ENCODE measurements at regions not wholly inside any gene's neighbourhood (a gene's known extent, or its start where the extent isn't known, plus 50 kb on each side); places are given as distances from the start of the nearest gene placed in this dataset.
A peak's percentile ranks its signal among the peaks of the same experiment; 100 is the strongest.

- TF ChIP-seq CREB5 (CRISPR knock-in tag; IDR thresholded peaks at IDR 0.05; ENCODE audit: low read depth) (no peak), BACH2 (CRISPR knock-in tag; IDR thresholded peaks at IDR 0.05; ENCODE audit: borderline replicate concordance) (no peak), ZNF565 (CRISPR knock-in tag; conservative IDR thresholded peaks at IDR 0.05; ENCODE audit: low read depth) (no peak)
Observed at GRCh38 chr4:67333664-67334063, 211.6 kb downstream of the CENPC start (continued).

GRCh38 chr4:67332627-67333026, 212.7 kb downstream of the CENPC start:
- TF ChIP-seq PPARA (CRISPR knock-in tag; IDR thresholded peaks at IDR 0.05; ENCODE audit: borderline replicate concordance): no peak
- TF ChIP-seq CREB5 (CRISPR knock-in tag; IDR thresholded peaks at IDR 0.05; ENCODE audit: low read depth): no peak
- TF ChIP-seq ZNF8 (CRISPR knock-in tag; IDR thresholded peaks at IDR 0.05): no peak
- TF ChIP-seq ISL1 (CRISPR knock-in tag; IDR thresholded peaks at IDR 0.05): no peak
- TF ChIP-seq ZFP3 (CRISPR knock-in tag; IDR thresholded peaks at IDR 0.05): no peak
- no peak for TF ChIP-seq ARNTL (CRISPR knock-in tag; IDR thresholded peaks at IDR 0.05; ENCODE audit: borderline replicate concordance, low read depth)
- TF ChIP-seq CSRNP3 (CRISPR knock-in tag; IDR thresholded peaks at IDR 0.05): no peak
- no peak for TF ChIP-seq POU6F1 (CRISPR knock-in tag; IDR thresholded peaks at IDR 0.05; ENCODE audit: borderline replicate concordance, low read depth)
- no peak for TF ChIP-seq CSDC2 (CRISPR knock-in tag; IDR thresholded peaks at IDR 0.05)
- TF ChIP-seq ZNF70 (CRISPR knock-in tag; IDR thresholded peaks at IDR 0.05): no peak
- TF ChIP-seq GLIS3 (CRISPR knock-in tag; IDR thresholded peaks at IDR 0.05): no peak
- no peak for TF ChIP-seq ZC3H10 (CRISPR knock-in tag; IDR thresholded peaks at IDR 0.05)
- no peak for TF ChIP-seq TOX (CRISPR knock-in tag; IDR thresholded peaks at IDR 0.05; ENCODE audit: borderline replicate concordance)
- no peak for TF ChIP-seq SNAI2 (CRISPR knock-in tag; IDR thresholded peaks at IDR 0.05)
- TF ChIP-seq OSR1 (CRISPR knock-in tag; IDR thresholded peaks at IDR 0.05): no peak
- TF ChIP-seq BACH2 (CRISPR knock-in tag; IDR thresholded peaks at IDR 0.05; ENCODE audit: borderline replicate concordance): no peak
- no peak for TF ChIP-seq PATZ1 (CRISPR knock-in tag; IDR thresholded peaks at IDR 0.05; ENCODE audit: borderline replicate concordance)
- no peak for TF ChIP-seq ZNF565 (CRISPR knock-in tag; conservative IDR thresholded peaks at IDR 0.05; ENCODE audit: low read depth)
- no peak for TF ChIP-seq ZFP30 (CRISPR knock-in tag; IDR thresholded peaks at IDR 0.05)
- no peak for TF ChIP-seq TSHZ2 (CRISPR knock-in tag; IDR thresholded peaks at IDR 0.05)
- ATAC-seq: peak; percentile 72

GRCh38 chr4:67328393-67328792, 216.9 kb downstream of the CENPC start:
- ATAC-seq: no peak
- TF ChIP-seq ARNTL (CRISPR knock-in tag; IDR thresholded peaks at IDR 0.05; ENCODE audit: borderline replicate concordance, low read depth): no peak
- TF ChIP-seq POU6F1 (CRISPR knock-in tag; IDR thresholded peaks at IDR 0.05; ENCODE audit: borderline replicate concordance, low read depth): no peak
- TF ChIP-seq RARB (CRISPR knock-in tag; IDR thresholded peaks at IDR 0.05): no peak
- no peak for TF ChIP-seq BACH2 (CRISPR knock-in tag; IDR thresholded peaks at IDR 0.05; ENCODE audit: borderline replicate concordance)
- TF ChIP-seq GLIS3 (CRISPR knock-in tag; IDR thresholded peaks at IDR 0.05): no peak
- no peak for TF ChIP-seq ISL1 (CRISPR knock-in tag; IDR thresholded peaks at IDR 0.05)
- no peak for TF ChIP-seq CREB5 (CRISPR knock-in tag; IDR thresholded peaks at IDR 0.05; ENCODE audit: low read depth)
- TF ChIP-seq ESRRG (CRISPR knock-in tag; IDR thresholded peaks at IDR 0.05): no peak
- no peak for TF ChIP-seq TOX (CRISPR knock-in tag; IDR thresholded peaks at IDR 0.05; ENCODE audit: borderline replicate concordance)
- TF ChIP-seq PATZ1 (CRISPR knock-in tag; IDR thresholded peaks at IDR 0.05; ENCODE audit: borderline replicate concordance): no peak
- no peak for TF ChIP-seq ZC3H10 (CRISPR knock-in tag; IDR thresholded peaks at IDR 0.05)
